K562 (cell line): ENCODE measurements at regions not wholly inside any gene's neighbourhood (a gene's known extent, or its start where the extent isn't known, plus 50 kb on each side); places are given as distances from the start of the nearest gene placed in this dataset.

Experiments used
- ATAC-seq: fragments of 200-7000 bp; cut with Tn5 transposase; 3 replicates; pipeline ENCODE4 v1.9.1; 2020; ENCODE audit warnings: moderate library complexity
- BruUV-seq: library from RNA; stranded (reverse); fragments of 400-500 nt; replicated peaks from 2 replicates; lab custom pipeline; 2021; lab: Mats Ljungman, UMichigan
- CTCF ChIA-PET: fragments of 300-600 bp; formaldehyde crosslinking; extraction: SDS; loops from one replicate; lab custom pipeline; 2021; ENCODE audit warnings: low intra/inter-chr PET ratio; lab: Yijun Ruan, JAX
- POLR2A ChIA-PET: fragments of 300-600, 350-650 bp; sonication (Branson Sonifier 250); formaldehyde crosslinking; extraction: SDS; loops from one replicate; lab custom pipeline; 2021; ENCODE audit warnings: antibody characterized with exemption, inconsistent platforms; lab: Yijun Ruan, JAX
- DNase-seq, 4 experiments: peaks; one replicate each; pipeline versions ENCODE4 v3.0.0 to v3.0.0-alpha.2; 2011 to 2018; ENCODE audit warnings: low spot score in 3 of 4, mixed read lengths in 3 of 4; ENCODE audit errors: extremely low read depth in 1 of 4
- FAIRE-seq: peaks from 2 replicates; lab custom pipeline; 2011; peaks lifted over from hg19 to GRCh38; lab: Jason Lieb, UNC
- H2AFZ ChIP-seq: 2 replicates; pipeline ENCODE4 v1.6.0; 2011; ENCODE audit warnings: low read depth, low read length, control low read depth, inconsistent platforms
- H3K27ac ChIP-seq: fragments of 200-600 bp; 3 replicates; pipeline ENCODE4 v1.8.0; 2011; ENCODE audit warnings: low read depth, mild to moderate bottlenecking, control low read depth, inconsistent platforms, low read length, moderate library complexity, mixed read lengths; ENCODE audit errors: extremely low read depth
- H3K27me3 ChIP-seq, 2 experiments: fragments of 300-600 bp in 1 of 2; 2 replicates in 1 of 2; 3 replicates in 1 of 2; pipeline versions ENCODE4 v1.6.0 to v1.8.0; 2011; ENCODE audit warnings: inconsistent platforms in 2 of 2, low read length in 2 of 2, mild to moderate bottlenecking in 1 of 2, mixed read lengths in 1 of 2, moderate library complexity in 1 of 2; ENCODE audit not compliant: control insufficient read depth in 2 of 2, insufficient read depth in 2 of 2
- H3K36me3 ChIP-seq: fragments of 300-600 bp; 3 replicates; pipeline ENCODE4 v1.8.0; 2011; ENCODE audit warnings: mild to moderate bottlenecking, low read length, inconsistent platforms; ENCODE audit not compliant: control insufficient read depth, insufficient read depth
- H3K4me1 ChIP-seq, 2 experiments: fragments of 200-600 bp in 1 of 2; replicated peaks in 1 of 2; 2 replicates in 1 of 2; 3 replicates in 1 of 2; pipeline versions ENCODE4 v1.5.1 to v1.8.0; 2011; ENCODE audit warnings: inconsistent platforms in 2 of 2, low read length in 2 of 2, mild to moderate bottlenecking in 1 of 2, mixed read lengths in 1 of 2, moderate library complexity in 1 of 2; ENCODE audit not compliant: control insufficient read depth in 2 of 2, insufficient read depth in 2 of 2
- H3K4me2 ChIP-seq: 2 replicates; pipeline ENCODE4 v1.6.1; 2011; ENCODE audit warnings: low read length, control low read depth, inconsistent platforms, mixed read lengths; ENCODE audit not compliant: insufficient read depth
- H3K4me3 ChIP-seq: fragments of 200-600 bp; sonication (generic), shearing (Covaris generic); 2 replicates; pipeline ENCODE4 v1.5.1; 2016; ENCODE audit warnings: control low read depth, inconsistent platforms
- H3K79me2 ChIP-seq: fragments of 200-600 bp; 3 replicates; pipeline ENCODE4 v1.8.0; 2011; ENCODE audit warnings: low read length, inconsistent platforms; ENCODE audit not compliant: control insufficient read depth, insufficient read depth
- H3K9ac ChIP-seq, 2 experiments: 2 replicates each; pipeline versions ENCODE4 v1.6.0 to v1.6.1; 2011; ENCODE audit warnings: low read depth in 2 of 2, low read length in 2 of 2, control low read depth in 1 of 2, inconsistent platforms in 1 of 2, mild to moderate bottlenecking in 1 of 2, mixed read lengths in 1 of 2; ENCODE audit not compliant: insufficient read depth in 1 of 2
- H3K9me1 ChIP-seq: one replicate; pipeline ENCODE4 v1.6.0; 2011; ENCODE audit warnings: inconsistent platforms, mild to moderate bottlenecking, low read length, moderate library complexity; ENCODE audit not compliant: control insufficient read depth, insufficient read depth
- H3K9me3 ChIP-seq: replicated peaks from 2 replicates; pipeline ENCODE4 v1.5.1; 2011; ENCODE audit warnings: low read depth, low read length, inconsistent platforms; ENCODE audit not compliant: control insufficient read depth, insufficient read depth
- H4K20me1 ChIP-seq: replicated peaks from 2 replicates; pipeline ENCODE4 v1.6.1; 2011; ENCODE audit warnings: low read length, inconsistent platforms, mixed read lengths; ENCODE audit not compliant: control insufficient read depth, insufficient read depth
- ATF1 ChIP-seq, 2 experiments: fragments of 450-650 bp in 1 of 2; IDR thresholded peaks; 2 replicates each; pipeline ENCODE4 v1.6.1; 2016; ENCODE audit warnings: missing compliant biosample characterization in 1 of 2, missing genetic modification characterization in 1 of 2
- CREBBP ChIP-seq: IDR thresholded peaks from one replicate; pipeline ENCODE4 v1.6.1; 2012; ENCODE audit warnings: low read depth, mild to moderate bottlenecking, control low read depth, inconsistent platforms, low read length
- HSF4 ChIP-seq: fragments of 250-450 bp; sonication (Bioruptor Pico); IDR thresholded peaks from 2 replicates; pipeline ENCODE4 v2.1.2; 2022; ENCODE audit warnings: mild to moderate bottlenecking, moderate library complexity, borderline replicate concordance
- NELFE ChIP-seq: IDR thresholded peaks from 2 replicates; pipeline ENCODE4 v1.6.1; 2011; ENCODE audit warnings: mild to moderate bottlenecking; ENCODE audit not compliant: insufficient read depth, insufficient read length
- OTX1 ChIP-seq: fragments of 450-650 bp; formaldehyde crosslinking; IDR thresholded peaks from 2 replicates; pipeline ENCODE4 v1.4.0; 2022; ENCODE audit warnings: mild to moderate bottlenecking
- PHB2 ChIP-seq: fragments of 450-650 bp; IDR thresholded peaks from 2 replicates; pipeline ENCODE4 v1.6.1; 2017; ENCODE audit warnings: low read depth
- ZC3H11A ChIP-seq: IDR thresholded peaks from 2 replicates; pipeline ENCODE4 v1.6.1; 2012; ENCODE audit warnings: low read depth, low read length, improper control_type of control experiment
- ZNF699 ChIP-seq: fragments of 250-450 bp; sonication (Bioruptor Pico); IDR thresholded peaks from 2 replicates; pipeline ENCODE4 v1.8.0; 2021; ENCODE audit warnings: mild to moderate bottlenecking, moderate library complexity; ENCODE audit not compliant: insufficient replicate concordance
- WGBS: fragments of 100-300 bp; shearing (Covaris generic); methylation state at CpG from one replicate; pipeline ENCODE4 v1.1.6; 2016; ENCODE audit warnings: low coverage, mixed read lengths; ENCODE audit not compliant: insufficient coverage; ENCODE audit errors: missing lambda C conversion rate; 5-methylcytosine and 5-hydroxymethylcytosine counted together
- in situ Hi-C: fragments of 300-500 bp; cut with MboI; formaldehyde crosslinking; loops from 4 replicates; pipeline ENCODE4 v1.15.0; 2018; ENCODE audit warnings: inconsistent platforms, mixed read lengths
- intact Hi-C: fragments of 100-400 bp; cut with micrococcal nuclease; formaldehyde crosslinking; loops from 2 replicates; pipeline ENCODE4 v1.14.2; 2022
- TF ChIP-seq, protein P1 (sequence below): fragments of 200-800 bp; sonication (Bioruptor generic); IDR thresholded peaks from 2 replicates; pipeline ENCODE4 v1.6.1; 2016; ENCODE audit warnings: missing genetic modification characterization, missing compliant biosample characterization
- TF ChIP-seq, protein P2 (sequence below): sonication (generic); IDR thresholded peaks from 2 replicates; pipeline ENCODE4 v1.6.1; 2016
- TF ChIP-seq, protein P3 (sequence below): sonication (generic); formaldehyde crosslinking; IDR thresholded peaks from 2 replicates; pipeline ENCODE4 v1.8.0; 2023; ENCODE audit warnings: missing genetic modification reagents, mild to moderate bottlenecking, borderline replicate concordance

- ChIA-PET CTCF (no interaction called here), POLR2A (no interaction called here)
- in situ Hi-C loops (no loop called here), intact Hi-C loops (no loop called here)
- Histone ChIP-seq H3K4me2 (no peak overlapping the region), H3K27me3 (no peaks in the 10 kb centered on the region), H3K27ac (no peak overlapping the region), H4K20me1 (no peaks in the 10 kb centered on the region), H3K4me3 (no peak overlapping the region), H3K9ac (no peak overlapping the region), H3K4me1 (no peaks in the 10 kb centered on the region), H3K9me1 (no peaks in the 10 kb centered on the region), H3K79me2 (no peaks in the 10 kb centered on the region), H3K36me3 (no peaks in the 10 kb centered on the region), H3K9me3 (no peaks in the 10 kb centered on the region), H2AFZ (no peak overlapping the region)
- FAIRE-seq, result no peak
- no TSS peak for BruUV-seq
- no peak for ATAC-seq
- WGBS, result 0% methylated on average over 2 of the region's 2 CpGs
- no peak for DNase-seq
- TF ChIP-seq, protein P1, sequence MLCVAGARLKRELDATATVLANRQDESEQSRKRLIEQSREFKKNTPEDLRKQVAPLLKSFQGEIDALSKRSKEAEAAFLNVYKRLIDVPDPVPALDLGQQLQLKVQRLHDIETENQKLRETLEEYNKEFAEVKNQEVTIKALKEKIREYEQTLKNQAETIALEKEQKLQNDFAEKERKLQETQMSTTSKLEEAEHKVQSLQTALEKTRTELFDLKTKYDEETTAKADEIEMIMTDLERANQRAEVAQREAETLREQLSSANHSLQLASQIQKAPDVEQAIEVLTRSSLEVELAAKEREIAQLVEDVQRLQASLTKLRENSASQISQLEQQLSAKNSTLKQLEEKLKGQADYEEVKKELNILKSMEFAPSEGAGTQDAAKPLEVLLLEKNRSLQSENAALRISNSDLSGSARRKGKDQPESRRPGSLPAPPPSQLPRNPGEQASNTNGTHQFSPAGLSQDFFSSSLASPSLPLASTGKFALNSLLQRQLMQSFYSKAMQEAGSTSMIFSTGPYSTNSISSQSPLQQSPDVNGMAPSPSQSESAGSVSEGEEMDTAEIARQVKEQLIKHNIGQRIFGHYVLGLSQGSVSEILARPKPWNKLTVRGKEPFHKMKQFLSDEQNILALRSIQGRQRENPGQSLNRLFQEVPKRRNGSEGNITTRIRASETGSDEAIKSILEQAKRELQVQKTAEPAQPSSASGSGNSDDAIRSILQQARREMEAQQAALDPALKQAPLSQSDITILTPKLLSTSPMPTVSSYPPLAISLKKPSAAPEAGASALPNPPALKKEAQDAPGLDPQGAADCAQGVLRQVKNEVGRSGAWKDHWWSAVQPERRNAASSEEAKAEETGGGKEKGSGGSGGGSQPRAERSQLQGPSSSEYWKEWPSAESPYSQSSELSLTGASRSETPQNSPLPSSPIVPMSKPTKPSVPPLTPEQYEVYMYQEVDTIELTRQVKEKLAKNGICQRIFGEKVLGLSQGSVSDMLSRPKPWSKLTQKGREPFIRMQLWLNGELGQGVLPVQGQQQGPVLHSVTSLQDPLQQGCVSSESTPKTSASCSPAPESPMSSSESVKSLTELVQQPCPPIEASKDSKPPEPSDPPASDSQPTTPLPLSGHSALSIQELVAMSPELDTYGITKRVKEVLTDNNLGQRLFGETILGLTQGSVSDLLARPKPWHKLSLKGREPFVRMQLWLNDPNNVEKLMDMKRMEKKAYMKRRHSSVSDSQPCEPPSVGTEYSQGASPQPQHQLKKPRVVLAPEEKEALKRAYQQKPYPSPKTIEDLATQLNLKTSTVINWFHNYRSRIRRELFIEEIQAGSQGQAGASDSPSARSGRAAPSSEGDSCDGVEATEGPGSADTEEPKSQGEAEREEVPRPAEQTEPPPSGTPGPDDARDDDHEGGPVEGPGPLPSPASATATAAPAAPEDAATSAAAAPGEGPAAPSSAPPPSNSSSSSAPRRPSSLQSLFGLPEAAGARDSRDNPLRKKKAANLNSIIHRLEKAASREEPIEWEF, result no peak
- TF ChIP-seq ATF1 (CRISPR knock-in tag; IDR thresholded peaks at IDR 0.05) (no peak), ATF1 (tag; IDR thresholded peaks at IDR 0.05) (no peak), ZC3H11A (no peak), HSF4 (CRISPR knock-in tag) (no peak), ZNF699 (CRISPR knock-in tag) (no peak), PHB2 (no peak), CREBBP (no peak), OTX1 (CRISPR knock-in tag) (no peak), NELFE (no peak)
- TF ChIP-seq, protein P2, sequence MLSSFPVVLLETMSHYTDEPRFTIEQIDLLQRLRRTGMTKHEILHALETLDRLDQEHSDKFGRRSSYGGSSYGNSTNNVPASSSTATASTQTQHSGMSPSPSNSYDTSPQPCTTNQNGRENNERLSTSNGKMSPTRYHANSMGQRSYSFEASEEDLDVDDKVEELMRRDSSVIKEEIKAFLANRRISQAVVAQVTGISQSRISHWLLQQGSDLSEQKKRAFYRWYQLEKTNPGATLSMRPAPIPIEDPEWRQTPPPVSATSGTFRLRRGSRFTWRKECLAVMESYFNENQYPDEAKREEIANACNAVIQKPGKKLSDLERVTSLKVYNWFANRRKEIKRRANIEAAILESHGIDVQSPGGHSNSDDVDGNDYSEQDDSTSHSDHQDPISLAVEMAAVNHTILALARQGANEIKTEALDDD, result no peak
- TF ChIP-seq, protein P3, sequence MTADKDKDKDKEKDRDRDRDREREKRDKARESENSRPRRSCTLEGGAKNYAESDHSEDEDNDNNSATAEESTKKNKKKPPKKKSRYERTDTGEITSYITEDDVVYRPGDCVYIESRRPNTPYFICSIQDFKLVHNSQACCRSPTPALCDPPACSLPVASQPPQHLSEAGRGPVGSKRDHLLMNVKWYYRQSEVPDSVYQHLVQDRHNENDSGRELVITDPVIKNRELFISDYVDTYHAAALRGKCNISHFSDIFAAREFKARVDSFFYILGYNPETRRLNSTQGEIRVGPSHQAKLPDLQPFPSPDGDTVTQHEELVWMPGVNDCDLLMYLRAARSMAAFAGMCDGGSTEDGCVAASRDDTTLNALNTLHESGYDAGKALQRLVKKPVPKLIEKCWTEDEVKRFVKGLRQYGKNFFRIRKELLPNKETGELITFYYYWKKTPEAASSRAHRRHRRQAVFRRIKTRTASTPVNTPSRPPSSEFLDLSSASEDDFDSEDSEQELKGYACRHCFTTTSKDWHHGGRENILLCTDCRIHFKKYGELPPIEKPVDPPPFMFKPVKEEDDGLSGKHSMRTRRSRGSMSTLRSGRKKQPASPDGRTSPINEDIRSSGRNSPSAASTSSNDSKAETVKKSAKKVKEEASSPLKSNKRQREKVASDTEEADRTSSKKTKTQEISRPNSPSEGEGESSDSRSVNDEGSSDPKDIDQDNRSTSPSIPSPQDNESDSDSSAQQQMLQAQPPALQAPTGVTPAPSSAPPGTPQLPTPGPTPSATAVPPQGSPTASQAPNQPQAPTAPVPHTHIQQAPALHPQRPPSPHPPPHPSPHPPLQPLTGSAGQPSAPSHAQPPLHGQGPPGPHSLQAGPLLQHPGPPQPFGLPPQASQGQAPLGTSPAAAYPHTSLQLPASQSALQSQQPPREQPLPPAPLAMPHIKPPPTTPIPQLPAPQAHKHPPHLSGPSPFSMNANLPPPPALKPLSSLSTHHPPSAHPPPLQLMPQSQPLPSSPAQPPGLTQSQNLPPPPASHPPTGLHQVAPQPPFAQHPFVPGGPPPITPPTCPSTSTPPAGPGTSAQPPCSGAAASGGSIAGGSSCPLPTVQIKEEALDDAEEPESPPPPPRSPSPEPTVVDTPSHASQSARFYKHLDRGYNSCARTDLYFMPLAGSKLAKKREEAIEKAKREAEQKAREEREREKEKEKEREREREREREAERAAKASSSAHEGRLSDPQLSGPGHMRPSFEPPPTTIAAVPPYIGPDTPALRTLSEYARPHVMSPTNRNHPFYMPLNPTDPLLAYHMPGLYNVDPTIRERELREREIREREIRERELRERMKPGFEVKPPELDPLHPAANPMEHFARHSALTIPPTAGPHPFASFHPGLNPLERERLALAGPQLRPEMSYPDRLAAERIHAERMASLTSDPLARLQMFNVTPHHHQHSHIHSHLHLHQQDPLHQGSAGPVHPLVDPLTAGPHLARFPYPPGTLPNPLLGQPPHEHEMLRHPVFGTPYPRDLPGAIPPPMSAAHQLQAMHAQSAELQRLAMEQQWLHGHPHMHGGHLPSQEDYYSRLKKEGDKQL, result no peak
These were observed 292.4 kb upstream of the SPANXN4 start for GRCh38 chrX:142733327-142733726.
